ENCODE measurements at regions not wholly inside any gene's neighbourhood (a gene's known extent, or its start where the extent isn't known, plus 50 kb on each side); places are given as distances from the start of the nearest gene placed in this dataset.

DNA sequence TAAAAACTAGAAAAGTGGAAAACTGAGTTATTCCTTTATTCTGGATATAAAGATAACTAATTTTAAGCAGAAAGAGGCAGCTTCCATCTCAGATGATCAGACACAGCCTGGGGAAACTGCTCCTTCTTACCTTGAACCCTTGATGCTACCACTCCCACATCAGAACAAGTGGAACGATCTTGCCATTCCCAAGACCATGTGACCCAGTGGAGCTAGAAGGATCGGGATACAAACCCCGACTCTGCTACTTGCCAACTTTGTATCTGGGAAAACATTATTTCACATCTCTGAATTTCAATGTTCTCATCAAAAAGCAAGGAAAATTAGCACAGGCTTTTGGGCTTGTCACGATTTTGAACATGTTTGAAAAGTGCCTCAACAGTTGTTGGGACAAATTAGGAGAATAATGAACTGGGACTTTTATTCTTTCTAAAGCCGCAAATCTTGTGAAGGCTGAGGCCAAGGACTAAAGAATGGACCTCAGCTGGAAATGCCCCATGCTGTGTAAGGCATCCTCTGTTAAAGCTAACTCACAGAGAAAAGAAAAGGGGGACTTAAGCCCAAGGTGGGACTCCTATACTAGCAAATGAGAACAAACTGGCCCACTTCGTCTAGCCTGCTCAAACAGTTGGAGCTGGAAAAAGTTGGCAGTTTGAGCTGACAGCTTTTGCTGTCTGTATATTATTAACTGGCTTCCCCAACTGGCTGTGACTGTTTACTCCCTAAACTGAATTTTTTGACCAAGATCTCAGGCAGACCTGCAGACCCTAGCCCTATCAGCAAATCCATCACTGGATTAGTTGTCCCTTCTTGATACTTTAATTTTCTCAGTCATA lies 552.3 kb downstream of the EFNA5 start:
- TF ChIP-seq, protein P1, sequence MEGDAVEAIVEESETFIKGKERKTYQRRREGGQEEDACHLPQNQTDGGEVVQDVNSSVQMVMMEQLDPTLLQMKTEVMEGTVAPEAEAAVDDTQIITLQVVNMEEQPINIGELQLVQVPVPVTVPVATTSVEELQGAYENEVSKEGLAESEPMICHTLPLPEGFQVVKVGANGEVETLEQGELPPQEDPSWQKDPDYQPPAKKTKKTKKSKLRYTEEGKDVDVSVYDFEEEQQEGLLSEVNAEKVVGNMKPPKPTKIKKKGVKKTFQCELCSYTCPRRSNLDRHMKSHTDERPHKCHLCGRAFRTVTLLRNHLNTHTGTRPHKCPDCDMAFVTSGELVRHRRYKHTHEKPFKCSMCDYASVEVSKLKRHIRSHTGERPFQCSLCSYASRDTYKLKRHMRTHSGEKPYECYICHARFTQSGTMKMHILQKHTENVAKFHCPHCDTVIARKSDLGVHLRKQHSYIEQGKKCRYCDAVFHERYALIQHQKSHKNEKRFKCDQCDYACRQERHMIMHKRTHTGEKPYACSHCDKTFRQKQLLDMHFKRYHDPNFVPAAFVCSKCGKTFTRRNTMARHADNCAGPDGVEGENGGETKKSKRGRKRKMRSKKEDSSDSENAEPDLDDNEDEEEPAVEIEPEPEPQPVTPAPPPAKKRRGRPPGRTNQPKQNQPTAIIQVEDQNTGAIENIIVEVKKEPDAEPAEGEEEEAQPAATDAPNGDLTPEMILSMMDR (IDR thresholded peaks at IDR 0.05), result no peak
- TF ChIP-seq POLR2A (IDR thresholded peaks at IDR 0.05), result no peak

Data from right lobe of liver (tissue), 4 donors.